ENCODE measurements at regions not wholly inside any gene's neighbourhood (a gene's known extent, or its start where the extent isn't known, plus 50 kb on each side); places are given as distances from the start of the nearest gene placed in this dataset.
"Not testable (repeated sequence)": the region's sequence is repeated elsewhere in the genome, so short reads cannot be mapped to it uniquely, and the experiment has no call there.

- FAIRE-seq: no peak
Observed at GRCh38 chr9:30484690-30485089, 1899.8 kb upstream of the ACO1 start.

- no peak for FAIRE-seq
Observed at GRCh38 chr9:30504502-30504905, 1879.9 kb upstream of the ACO1 start.

- no peak for FAIRE-seq
Observed at GRCh38 chr9:30505311-30505710, 1879.1 kb upstream of the ACO1 start.

GRCh38 chr9:30506749-30507148 lies 1877.7 kb upstream of the ACO1 start:
- no peak for FAIRE-seq

- no peak for FAIRE-seq
Observed at GRCh38 chr9:30507166-30507565, 1877.3 kb upstream of the ACO1 start.

GRCh38 chr9:30511666-30512065 lies 1872.8 kb upstream of the ACO1 start:
- no peak for FAIRE-seq

GRCh38 chr9:30519166-30519565 lies 1865.3 kb upstream of the ACO1 start:
- FAIRE-seq: no peak

- FAIRE-seq: no peak
Observed at GRCh38 chr9:30519756-30520155, 1864.7 kb upstream of the ACO1 start.

GRCh38 chr9:30522061-30522460 lies 1862.4 kb upstream of the ACO1 start:
- no peak for FAIRE-seq

GRCh38 chr9:30522486-30522885 lies 1862.0 kb upstream of the ACO1 start:
- no peak for FAIRE-seq

GRCh38 chr9:30524311-30524710 lies 1860.1 kb upstream of the ACO1 start:
- FAIRE-seq: no peak

GRCh38 chr9:30534455-30534854 lies 1850.0 kb upstream of the ACO1 start:
- no peak for FAIRE-seq

GRCh38 chr9:30534896-30535295 lies 1849.5 kb upstream of the ACO1 start:
- FAIRE-seq: no peak

GRCh38 chr9:30536494-30536893 lies 1847.9 kb upstream of the ACO1 start:
- no peak for FAIRE-seq

- FAIRE-seq: not testable (repeated sequence)
Observed at GRCh38 chr9:30539696-30540095, 1844.7 kb upstream of the ACO1 start.

GRCh38 chr9:30574355-30575151 lies 1809.9 kb upstream of the ACO1 start:
- FAIRE-seq: no peak

- FAIRE-seq: no peak
Observed at GRCh38 chr9:30575218-30575617, 1809.2 kb upstream of the ACO1 start.

- FAIRE-seq: no peak
Observed at GRCh38 chr9:30575691-30576090, 1808.8 kb upstream of the ACO1 start.

GRCh38 chr9:30579810-30580209 lies 1804.6 kb upstream of the ACO1 start:
- FAIRE-seq: no peak

- no peak for FAIRE-seq
Observed at GRCh38 chr9:30582240-30582639, 1802.2 kb upstream of the ACO1 start.

- FAIRE-seq: no peak
Observed at GRCh38 chr9:30584559-30584958, 1799.9 kb upstream of the ACO1 start.

- FAIRE-seq: no peak
Observed at GRCh38 chr9:30591461-30591860, 1793.0 kb upstream of the ACO1 start.

GRCh38 chr9:30597608-30598007 lies 1786.8 kb upstream of the ACO1 start:
- no peak for FAIRE-seq

- FAIRE-seq: no peak
Observed at GRCh38 chr9:30605936-30606335, 1778.5 kb upstream of the ACO1 start.

- no peak for FAIRE-seq
Observed at GRCh38 chr9:30609713-30610112, 1774.7 kb upstream of the ACO1 start.
